ENCODE measurements at regions not wholly inside any gene's neighbourhood (a gene's known extent, or its start where the extent isn't known, plus 50 kb on each side); places are given as distances from the start of the nearest gene placed in this dataset.

GRCh38 chr6:1515280-1515679 is 94.4 kb upstream of the FOXC1 start:
- DNase-seq (ENCODE audit: low read depth), result no peak

- DNase-seq (ENCODE audit: low read depth), result no peak
These were observed 93.9 kb upstream of the FOXC1 start for GRCh38 chr6:1515781-1516180.

GRCh38 chr6:1516742-1517520 is 92.8 kb upstream of the FOXC1 start:
- DNase-seq (ENCODE audit: low read depth), result no peak

GRCh38 chr6:1518855-1519254 is 90.9 kb upstream of the FOXC1 start:
- no peak for DNase-seq (ENCODE audit: low read depth)

GRCh38 chr6:1519597-1519996 is 90.1 kb upstream of the FOXC1 start:
- DNase-seq (ENCODE audit: low read depth), result no peak

DNA sequence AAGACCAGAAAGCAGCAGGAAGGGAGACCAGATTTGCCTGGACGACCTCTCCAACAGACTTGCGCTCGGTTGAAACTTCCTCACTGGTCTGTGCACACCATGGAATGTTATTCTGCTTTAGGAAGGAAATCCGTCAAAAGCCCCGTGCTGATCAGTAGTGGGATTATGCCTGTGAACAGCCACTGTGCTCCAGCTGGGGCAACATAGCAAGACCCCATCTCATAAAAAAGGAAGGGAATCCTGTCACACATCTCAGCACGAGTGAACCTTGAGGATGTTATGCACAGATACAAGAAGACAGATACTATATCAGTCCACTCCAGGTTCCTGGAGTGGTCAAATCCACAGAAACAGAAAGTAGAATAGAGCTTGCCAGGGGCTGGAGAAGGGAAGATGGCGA is 86.9 kb upstream of the FOXC1 start:
- no peak for DNase-seq (ENCODE audit: low read depth)

- DNase-seq (ENCODE audit: low read depth), result peak; percentile 65
These were observed 85.7 kb upstream of the FOXC1 start for GRCh38 chr6:1524040-1524480.

DNA sequence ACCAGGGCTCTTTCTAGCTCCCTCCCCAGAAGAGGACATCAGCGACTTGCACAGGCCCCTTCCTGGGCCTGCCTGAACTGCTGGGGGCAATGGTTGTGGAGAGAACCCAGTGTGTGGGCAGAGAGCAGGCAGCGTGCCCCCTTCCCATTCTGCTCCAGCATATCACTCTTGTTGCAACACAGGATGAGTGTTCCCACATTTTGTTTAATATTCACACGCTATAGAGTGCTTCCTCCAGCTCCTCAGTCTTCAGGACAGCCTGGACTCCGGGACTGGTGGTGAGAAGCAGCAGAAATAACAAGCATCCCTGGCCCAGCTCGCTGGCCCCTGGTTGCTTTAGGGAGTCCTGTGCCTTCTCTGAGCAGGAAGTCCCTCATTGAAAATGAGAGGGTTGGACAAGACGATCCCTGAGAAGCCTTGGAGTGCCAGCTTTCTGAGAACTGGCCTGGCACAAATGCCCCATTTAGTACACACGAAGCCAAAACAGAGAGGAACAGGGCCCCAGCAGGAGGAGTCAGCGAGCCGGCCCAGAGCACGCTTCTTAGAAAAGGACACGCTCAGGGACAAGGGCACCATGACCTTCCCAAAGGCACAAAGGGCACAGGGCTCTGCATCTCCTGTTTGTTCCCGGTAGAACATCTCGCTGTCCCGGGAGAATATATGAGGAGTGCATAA is 84.2 kb upstream of the FOXC1 start:
- DNase-seq (ENCODE audit: low read depth), result no peak

DNA sequence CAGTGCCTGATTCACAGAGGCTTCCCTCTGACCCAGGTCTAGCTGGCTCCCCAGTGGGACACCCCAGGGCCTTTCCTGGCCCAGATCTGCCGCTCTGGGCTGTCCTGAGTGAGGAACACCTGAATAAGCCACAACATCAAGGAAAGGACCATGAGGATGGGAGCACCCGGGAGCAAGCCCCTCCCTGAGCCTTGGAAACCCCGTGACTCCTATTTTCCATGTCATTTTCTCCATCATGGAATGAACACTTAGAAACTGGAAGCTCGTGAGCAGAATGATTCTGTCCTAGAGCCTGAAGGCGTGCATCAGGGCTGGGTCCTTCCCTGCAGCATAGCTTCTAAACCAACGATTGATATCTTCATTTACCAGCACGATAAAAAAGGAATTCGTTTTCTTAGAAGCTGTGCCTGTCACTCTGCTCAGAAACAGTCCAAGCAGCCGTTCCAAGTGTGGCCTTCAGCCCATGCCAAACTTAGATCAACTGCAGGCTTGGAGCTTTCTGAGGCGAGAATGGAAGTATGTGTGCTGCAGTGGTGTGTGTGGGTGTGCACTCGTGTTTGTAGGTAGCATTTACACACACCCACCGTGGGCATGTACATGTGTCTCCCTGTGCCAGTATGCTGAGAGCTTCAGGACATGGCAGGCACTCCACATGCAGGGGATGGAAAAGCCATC is 83.2 kb upstream of the FOXC1 start:
- DNase-seq (ENCODE audit: low read depth), result no peak

DNA sequence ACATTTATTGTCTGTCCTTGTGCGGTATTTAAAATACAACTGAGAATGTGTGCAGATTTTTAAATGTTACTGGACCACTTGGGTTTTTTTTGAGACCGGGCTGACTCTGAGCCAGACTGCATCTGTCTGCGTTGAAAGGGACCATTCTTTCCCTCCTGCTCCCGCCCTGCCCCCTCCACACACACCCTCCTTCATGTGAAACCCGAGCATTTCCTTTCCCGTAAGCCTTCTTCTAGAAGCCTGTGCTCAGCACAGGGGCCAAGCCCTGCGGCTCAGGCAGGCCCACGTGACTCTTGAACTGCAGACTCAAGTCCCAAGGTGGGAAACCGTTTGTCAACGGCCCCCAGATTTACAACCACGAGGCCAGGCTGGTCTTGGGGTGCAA is 82.7 kb upstream of the FOXC1 start:
- no peak for DNase-seq (ENCODE audit: low read depth)

GRCh38 chr6:1535295-1535694 is 74.4 kb upstream of the FOXC1 start:
- no peak for DNase-seq (ENCODE audit: low read depth)

- no peak for DNase-seq (ENCODE audit: low read depth)
These were observed 72.9 kb upstream of the FOXC1 start for GRCh38 chr6:1536526-1537429.

DNA sequence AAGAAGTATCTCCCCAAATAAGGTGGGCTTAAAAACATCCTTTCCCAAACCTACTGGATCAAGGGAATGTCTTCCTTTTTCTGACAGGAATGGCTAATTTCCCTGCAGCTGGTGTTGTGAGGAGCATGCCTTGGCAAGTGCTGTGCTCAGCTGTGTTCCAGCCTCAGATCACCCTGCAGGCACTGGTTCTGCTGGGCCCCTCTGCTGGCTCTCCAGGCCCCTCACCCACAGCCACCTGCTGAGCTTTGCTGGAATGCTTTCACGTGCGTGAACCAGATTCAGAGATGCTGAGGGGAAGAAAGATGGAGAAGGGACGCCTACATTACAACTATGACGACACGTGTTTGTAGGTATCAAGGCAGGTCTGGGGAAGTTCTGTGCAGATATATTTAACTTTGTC is 71.3 kb upstream of the FOXC1 start:
- no peak for DNase-seq (ENCODE audit: low read depth)

DNA sequence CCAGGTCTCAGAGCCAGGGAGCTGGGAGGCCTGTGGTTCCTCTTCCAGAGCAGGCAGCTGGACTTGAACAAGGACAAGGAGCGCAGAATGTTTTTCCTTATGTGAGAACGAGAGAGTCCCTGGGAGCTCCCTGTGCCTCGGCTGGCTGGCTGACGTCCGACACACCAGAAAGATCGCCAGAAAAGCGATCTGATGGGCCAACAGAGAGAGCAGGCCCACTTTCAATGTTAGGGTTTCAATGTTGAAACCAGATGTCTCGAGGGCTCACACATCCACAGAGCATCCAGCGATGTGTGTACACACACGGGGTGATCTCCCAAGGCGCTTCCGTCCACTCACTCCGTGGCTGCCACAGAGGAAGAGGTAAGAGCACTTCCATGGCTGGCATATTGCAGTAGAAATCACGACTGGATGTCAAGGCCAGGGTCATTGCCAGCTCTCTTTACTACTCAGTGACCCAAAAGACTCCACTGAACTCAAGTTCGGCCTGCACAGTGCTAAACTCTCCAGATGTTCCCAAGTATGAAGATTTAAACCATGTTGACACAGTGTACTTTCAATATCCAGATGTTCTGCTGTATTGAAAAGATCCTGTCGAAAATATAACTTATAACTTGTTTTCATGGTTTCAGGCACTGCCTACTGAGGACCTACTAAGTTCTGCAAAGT is 70.8 kb upstream of the FOXC1 start:
- no peak for DNase-seq (ENCODE audit: low read depth)

DNA sequence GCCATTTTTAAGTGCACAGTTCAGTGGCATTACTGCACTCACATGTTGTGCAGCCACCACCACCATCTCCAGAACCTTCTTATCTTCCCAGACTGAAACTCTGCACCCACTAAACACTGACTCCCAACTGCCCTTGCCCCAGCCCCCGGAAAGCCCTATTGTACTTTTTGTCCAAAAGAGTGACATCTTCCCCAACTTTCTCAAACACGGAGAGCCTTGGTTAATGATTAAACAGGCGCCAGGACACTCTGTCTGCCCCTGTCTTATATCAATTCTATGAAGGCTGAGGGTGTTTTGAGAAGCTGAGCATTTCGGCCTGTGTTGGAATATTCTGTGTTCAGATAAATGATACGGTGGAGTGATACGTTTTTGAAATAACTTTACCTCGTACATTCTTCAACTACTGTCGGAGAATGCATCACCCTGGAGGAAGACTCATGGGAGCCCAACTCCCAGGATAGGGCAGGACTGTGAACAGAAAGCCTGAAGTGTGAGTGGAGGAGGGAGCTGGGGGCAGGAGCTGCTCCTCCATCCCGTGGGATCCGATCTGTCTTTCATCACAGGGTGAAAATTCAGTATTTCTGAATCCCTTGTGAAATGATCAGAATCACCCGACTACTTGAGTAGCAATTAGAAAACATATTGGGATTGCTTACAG is 68.7 kb upstream of the FOXC1 start:
- DNase-seq (ENCODE audit: low read depth), result no peak

GRCh38 chr6:1542335-1542734 is 67.4 kb upstream of the FOXC1 start:
- DNase-seq (ENCODE audit: low read depth), result no peak

- DNase-seq (ENCODE audit: low read depth), result no peak
These were observed 67.0 kb upstream of the FOXC1 start for GRCh38 chr6:1542764-1543163.

DNA sequence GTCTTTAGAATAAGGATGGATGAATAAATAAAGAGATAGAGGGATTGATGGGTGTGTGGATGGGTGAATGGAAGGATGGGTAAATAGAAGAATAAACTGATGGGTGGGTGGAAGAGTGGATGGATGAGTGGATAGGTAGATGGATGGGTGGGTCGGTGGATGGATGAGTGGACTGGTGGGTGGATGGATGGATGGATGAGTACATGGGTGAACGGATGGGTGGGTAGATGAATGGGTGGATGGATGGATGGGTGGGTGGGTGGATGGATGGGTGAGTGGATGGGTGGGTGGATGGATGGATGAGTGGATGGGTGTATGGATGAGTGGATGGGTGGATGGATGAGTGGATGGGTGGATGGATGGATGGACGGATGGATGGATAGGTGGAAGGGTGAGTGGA is 65.7 kb upstream of the FOXC1 start:
- DNase-seq (ENCODE audit: low read depth), result no peak

- DNase-seq (ENCODE audit: low read depth), result no peak
These were observed 65.1 kb upstream of the FOXC1 start for GRCh38 chr6:1544603-1545002.

DNA sequence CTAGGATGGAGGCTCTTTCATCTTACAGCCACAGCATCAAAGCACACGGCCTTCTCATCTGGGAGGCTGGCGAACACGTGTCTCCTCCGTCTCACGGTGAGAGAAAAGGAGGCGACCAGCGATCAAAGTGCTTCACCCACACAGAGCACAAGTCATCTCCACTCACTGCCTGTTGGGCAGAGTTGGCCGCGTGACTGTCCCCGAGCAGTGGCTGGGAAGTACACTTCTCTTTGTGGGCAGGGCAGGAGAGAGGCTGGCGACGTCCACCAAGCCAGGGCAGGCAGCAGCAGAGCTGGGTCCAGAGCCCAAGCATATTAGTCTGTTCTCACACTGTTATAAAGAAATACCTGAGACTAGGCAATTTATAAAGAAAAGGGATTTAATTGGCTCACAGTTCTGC is 64.1 kb upstream of the FOXC1 start:
- DNase-seq (ENCODE audit: low read depth), result no peak

- DNase-seq (ENCODE audit: low read depth), result no peak
These were observed 61.9 kb upstream of the FOXC1 start for GRCh38 chr6:1547785-1548184.
